GM18517 (cell line): ENCODE measurements at regions not wholly inside any gene's neighbourhood (a gene's known extent, or its start where the extent isn't known, plus 50 kb on each side); places are given as distances from the start of the nearest gene placed in this dataset.
"Not testable (repeated sequence)": the region's sequence is repeated elsewhere in the genome, so short reads cannot be mapped to it uniquely, and the experiment has no call there.

Source experiments
- ATAC-seq: cut with Tn5 transposase; IDR thresholded peaks from one replicate; pipeline ENCODE4 v1.9.1; 2021; ENCODE audit warnings: mild to moderate bottlenecking, moderate library complexity; ENCODE audit not compliant: unreplicated experiment

GRCh38 chr10:21159669-21160068, 262.6 kb upstream of the NEBL start:
- no peak for ATAC-seq

GRCh38 chr10:21158301-21158700, 261.2 kb upstream of the NEBL start:
- ATAC-seq, result no peak

DNA sequence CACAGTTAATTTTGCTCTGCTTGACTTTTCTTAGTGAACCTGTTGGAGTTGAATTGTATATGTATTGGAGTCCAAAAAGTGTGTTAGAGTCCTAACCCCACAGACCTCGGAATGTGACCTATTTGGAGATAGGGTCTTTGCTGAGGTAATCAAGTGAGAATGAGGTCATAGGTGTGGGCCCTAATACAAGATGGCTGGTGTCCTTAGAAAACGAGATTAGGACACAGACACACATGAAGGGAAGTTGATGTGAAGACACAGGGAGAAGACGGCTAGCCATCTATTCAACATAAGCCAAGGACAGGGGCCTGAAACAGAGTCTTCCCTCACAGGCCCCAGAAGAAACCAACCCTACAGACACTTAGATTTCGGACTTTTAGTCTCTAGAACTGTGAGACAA, 260.6 kb upstream of the NEBL start:
- no peak for ATAC-seq

GRCh38 chr10:21150166-21150565, 253.1 kb upstream of the NEBL start:
- no peak for ATAC-seq

GRCh38 chr10:21146436-21146789, 249.3 kb upstream of the NEBL start:
- ATAC-seq, result no peak

- ATAC-seq, result no peak
These were observed 248.8 kb upstream of the NEBL start for GRCh38 chr10:21145751-21146435.

DNA sequence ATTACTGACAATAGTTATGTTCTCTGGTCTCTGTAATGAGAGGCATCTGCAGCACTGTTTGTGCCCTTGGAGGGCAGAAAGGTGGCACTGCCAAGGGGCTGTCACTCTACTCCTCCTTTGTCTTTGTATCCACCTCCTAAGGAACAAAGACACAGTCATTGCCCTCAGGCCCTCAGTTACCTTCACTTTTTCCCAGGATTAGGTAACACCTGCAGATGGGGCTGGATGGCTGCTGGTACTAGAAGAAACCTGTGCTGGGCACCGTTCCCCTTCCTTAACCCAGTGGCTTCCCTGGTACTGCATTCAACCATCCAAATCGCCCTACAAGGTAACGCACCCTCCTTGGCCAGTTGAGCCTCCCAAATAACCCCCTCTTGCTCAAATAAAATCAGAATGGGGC, 246.9 kb upstream of the NEBL start:
- ATAC-seq, result no peak

GRCh38 chr10:21141946-21142492, 244.9 kb upstream of the NEBL start:
- ATAC-seq, result no peak

DNA sequence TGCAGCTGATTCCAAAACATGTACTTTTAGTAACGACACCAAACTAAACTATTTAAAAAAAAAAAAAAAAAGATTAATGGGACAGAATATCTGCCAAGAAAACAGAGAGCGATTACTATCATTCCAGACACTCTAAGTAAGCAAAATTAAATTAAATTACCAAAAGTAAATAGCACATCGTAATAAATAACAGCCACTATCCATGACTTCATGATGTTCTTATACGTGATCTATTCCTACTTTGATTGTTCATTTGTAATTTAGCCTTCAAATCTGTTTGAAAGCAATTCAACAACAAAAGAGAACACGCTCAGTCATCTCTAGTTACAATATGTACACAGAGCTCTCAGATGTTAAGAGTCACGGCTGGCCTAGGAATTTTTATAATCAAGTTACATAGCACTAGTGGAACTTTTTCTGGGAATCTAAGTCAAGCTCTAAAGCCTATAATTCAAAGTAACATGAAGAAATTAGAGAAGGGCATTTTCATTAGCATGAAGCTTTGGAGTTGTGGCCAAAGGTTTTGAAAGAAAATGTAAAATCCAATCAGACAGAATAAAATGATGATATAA, 241.7 kb upstream of the NEBL start:
- ATAC-seq, result no peak

DNA sequence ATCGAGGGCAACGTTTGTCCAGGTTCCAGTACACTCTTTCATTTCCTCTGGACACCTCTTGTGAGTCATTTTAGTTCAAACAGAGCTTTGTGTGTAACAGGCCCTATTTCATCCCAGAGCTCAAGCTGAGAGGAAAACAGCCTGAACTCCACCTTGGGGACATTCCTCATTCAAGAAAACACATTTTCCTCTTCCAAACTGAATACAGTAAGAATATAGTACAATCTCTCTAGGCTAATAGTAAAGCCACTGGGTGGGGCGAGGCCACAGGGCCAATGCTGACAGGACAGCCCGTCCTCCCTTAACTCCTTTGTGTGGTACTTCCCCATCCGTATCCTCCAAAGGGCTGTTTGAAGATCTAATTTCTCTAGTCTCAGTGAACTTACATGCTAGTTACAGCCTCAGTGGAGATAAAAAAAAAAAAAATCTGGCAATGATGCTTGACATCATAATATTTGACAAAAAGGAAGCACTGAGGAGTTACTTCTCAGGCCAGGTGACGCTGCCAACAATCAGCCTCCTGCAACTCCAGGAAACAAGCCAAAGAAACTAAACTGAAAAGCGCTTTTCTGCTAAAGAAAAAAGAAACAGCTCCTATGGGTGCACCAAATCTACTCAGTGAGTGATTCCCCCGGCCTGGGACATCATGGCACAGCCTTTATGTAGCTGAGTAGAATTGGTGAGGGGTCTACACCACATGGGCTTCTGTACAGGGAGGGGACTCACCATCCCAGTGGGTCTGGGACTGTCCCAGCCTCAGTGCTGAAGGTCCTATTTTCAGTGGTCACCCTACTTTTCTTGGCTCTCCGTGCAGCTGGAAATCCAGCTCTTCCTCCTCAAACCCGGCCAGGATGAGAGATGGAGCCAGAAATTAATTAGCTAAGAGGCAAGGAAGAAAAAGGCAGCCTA, 238.2 kb upstream of the NEBL start:
- ATAC-seq, result no peak

DNA sequence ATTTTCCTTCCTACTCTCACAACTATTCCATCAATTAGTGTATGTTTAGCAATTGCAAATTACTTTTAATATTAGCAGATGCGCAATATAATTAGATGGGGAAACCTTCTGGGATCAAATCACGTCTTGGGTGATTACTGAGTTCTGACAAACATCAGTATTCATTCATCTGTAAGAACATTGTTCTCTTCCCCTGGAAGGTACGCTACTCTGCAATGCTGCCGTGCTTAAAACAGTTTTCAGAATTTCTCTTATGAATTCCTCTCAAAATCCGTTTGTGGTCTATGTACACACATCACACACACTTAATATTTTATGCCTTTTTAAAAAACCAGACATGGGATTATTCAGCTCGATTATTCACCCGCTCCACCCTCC, 237.5 kb upstream of the NEBL start:
- ATAC-seq, result no peak

DNA sequence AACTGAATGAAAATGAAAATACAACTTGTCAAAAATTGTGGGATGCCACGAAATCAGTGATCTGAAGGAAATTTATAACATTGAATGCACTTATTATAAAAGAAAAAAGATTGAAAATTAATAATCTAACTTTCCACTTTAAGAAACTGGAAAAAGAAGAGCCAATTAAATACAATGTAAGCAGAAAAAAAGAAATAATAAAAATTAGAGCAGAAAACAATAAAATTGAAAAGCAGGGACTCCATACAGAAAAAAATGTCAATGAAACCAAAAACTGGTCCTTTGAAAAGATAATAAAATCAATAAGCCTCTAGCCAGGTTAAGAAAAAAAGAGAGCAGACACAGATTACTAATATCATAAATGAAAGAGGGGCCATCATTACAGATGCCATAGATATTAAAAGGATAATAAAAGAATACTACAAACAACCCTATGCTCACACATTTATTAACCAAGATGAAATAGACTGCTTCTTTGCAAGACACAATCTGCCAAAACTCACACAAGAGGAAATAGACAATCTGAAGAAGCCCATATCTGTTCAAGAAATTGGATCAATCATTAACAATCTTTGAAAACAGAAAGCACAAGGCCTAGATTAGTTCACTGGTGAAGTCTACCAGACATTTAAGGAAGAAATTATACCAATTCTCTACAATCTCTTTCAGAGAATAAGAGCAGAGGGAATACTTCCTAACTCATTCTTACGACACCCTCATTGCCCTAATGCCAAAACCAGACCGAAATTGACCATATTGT, 233.8 kb upstream of the NEBL start:
- ATAC-seq, result no peak

DNA sequence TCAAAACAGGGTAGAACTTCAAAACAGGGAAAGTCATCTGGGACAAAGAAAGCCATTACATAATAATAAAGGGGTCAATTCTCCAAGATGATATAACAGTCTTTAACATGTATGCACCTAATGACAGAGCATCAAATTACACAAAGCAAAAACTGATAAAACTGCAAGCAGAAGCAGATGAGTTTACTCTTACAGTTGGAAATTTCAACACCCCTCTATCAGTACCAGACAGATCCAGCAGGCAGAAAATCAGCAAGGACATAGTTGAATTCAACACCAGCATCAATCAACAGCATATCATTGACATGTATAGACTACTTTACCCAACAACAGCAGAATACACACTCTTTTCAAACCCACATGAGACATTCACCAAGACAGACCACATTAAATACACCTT, 233.0 kb upstream of the NEBL start:
- no peak for ATAC-seq

- no peak for ATAC-seq
These were observed 228.5 kb upstream of the NEBL start for GRCh38 chr10:21125471-21126228.

DNA sequence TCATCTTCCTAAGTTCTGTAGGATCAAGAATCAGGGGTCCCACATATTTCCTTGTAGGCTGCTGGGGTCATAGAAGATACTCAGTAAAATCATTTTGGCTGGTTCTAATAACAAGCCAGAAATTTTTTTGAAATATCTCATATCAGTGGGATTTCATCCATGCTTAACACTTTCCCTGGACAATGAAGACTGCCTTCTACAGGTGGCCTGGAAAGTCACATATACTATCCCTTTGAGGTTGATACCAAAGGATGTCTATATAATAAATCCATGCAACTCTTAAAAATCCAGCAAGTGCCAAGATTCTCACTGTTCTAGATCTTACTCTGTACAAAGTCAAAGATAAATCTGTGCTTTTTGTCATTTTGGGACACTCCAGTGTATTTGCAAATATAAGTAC, 225.8 kb upstream of the NEBL start:
- no peak for ATAC-seq

DNA sequence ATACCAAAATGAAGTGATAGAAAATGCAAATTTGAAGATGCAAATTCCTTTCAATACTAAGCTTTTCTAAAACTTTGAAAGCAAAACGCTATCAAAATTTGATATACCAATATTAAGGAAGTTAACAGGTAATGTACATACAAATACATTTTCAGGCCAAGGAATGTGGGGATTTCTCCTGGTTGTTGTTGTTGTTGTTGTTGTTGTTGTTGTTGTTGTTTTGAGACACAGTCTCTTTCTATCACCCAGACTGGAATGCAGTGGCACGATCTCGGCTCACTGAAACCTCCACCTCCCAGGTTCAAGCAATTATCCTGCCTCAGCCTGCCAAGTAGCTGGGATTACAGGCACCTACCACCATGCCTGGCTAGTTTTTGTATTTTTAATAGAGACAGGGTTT, 224.7 kb upstream of the NEBL start:
- not testable (repeated sequence) for ATAC-seq

DNA sequence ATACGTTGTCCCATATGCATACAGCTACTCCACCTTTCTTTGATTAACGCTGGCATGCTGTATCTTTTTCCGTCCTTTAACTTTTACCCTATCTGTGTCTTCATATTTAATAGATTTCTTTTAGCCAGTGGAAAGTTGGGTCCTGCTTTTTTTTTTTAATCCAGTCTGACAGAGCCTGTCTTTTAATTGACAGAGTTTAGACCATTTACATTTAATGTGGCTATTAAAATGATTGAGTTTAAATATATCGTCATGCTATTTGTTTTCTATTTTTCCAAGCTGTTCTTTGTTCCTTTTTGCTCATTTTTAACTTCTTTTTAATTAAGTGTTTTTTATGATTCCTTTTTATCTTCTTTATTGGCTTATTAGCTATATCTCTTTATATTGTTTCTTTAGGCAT, 217.6 kb upstream of the NEBL start:
- ATAC-seq, result no peak

GRCh38 chr10:21110358-21110757, 213.2 kb upstream of the NEBL start:
- no peak for ATAC-seq

DNA sequence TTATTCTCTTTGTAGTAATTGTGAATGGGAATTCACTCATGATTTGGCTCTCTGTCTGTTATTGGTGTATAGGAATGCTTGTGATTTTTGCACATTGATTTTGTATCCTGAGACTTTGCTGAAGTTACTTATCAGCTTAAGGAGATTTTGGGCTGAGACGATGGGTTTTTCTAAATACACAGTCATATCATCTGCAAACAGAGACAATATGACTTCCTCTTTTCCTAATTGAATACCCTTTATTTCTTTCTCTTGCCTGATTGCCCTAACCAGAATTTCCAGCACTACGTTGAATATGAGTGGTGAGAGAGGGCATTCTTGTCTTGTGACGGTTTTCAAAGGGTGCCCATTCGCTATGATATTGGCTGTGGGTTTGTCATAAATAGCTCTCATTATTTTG, 209.8 kb upstream of the NEBL start:
- not testable (repeated sequence) for ATAC-seq

GRCh38 chr10:21105331-21105730, 208.2 kb upstream of the NEBL start:
- not testable (repeated sequence) for ATAC-seq
